A673 (cell line): ENCODE measurements at regions not wholly inside any gene's neighbourhood (a gene's known extent, or its start where the extent isn't known, plus 50 kb on each side); places are given as distances from the start of the nearest gene placed in this dataset.

Experiments used
- BruUV-seq: library from RNA; stranded (reverse); fragments of 400-500 nt; replicated peaks from 2 replicates; lab custom pipeline; 2021; lab: Mats Ljungman, UMichigan
- CTCF ChIA-PET: fragments of 300-600 bp; sonication (Branson Sonifier 250); formaldehyde crosslinking; loops from one replicate; lab custom pipeline; 2022; ENCODE audit warnings: antibody characterized with exemption; lab: Charles Lee
- POLR2A ChIA-PET: fragments of 300-600 bp; sonication (Branson Sonifier 250); formaldehyde crosslinking; loops from one replicate; lab custom pipeline; 2022; ENCODE audit warnings: antibody characterized with exemption; ENCODE audit not compliant: low non-redundant PET; lab: Charles Lee
- DNase-seq: peaks from one replicate; pipeline ENCODE4 v3.0.0-alpha.2; 2015; ENCODE audit warnings: low spot score
- H3K27ac ChIP-seq: fragments of 200-600 bp; sonication (generic); 2 replicates; pipeline ENCODE4 v1.5.1; 2016; ENCODE audit warnings: mixed run types, low read depth, mild to moderate bottlenecking, mixed read lengths, antibody characterized with exemption, low read length; ENCODE audit not compliant: poor library complexity, severe bottlenecking
- H3K27me3 ChIP-seq: fragments of 200-600 bp; sonication (generic); replicated peaks from 2 replicates; pipeline ENCODE4 v1.6.1; 2017; ENCODE audit warnings: mixed run types, low read depth, mild to moderate bottlenecking, mixed read lengths, antibody characterized with exemption, low read length; ENCODE audit not compliant: insufficient read depth, poor library complexity
- H3K36me3 ChIP-seq: fragments of 200-600 bp; sonication (generic); 2 replicates; pipeline ENCODE4 v1.6.1; 2016; ENCODE audit warnings: mixed run types, mild to moderate bottlenecking, mixed read lengths, antibody characterized with exemption, low read length; ENCODE audit not compliant: insufficient read depth, poor library complexity, severe bottlenecking
- H3K4me1 ChIP-seq: fragments of 200-600 bp; sonication (generic); 2 replicates; pipeline ENCODE4 v1.6.1; 2017; ENCODE audit warnings: mixed run types, mild to moderate bottlenecking, mixed read lengths, antibody characterized with exemption, low read length; ENCODE audit not compliant: insufficient read depth, poor library complexity, severe bottlenecking
- H3K4me3 ChIP-seq: fragments of 200-600 bp; sonication (generic); 2 replicates; pipeline ENCODE4 v1.5.1; 2016; ENCODE audit warnings: low read depth, mixed run types, mild to moderate bottlenecking, mixed read lengths, low read length; ENCODE audit not compliant: poor library complexity, severe bottlenecking
- H3K9me3 ChIP-seq: fragments of 200-600 bp; sonication (generic); 2 replicates; pipeline ENCODE4 v1.6.1; 2016; ENCODE audit warnings: mixed run types, low read depth, mild to moderate bottlenecking, mixed read lengths, antibody characterized with exemption, low read length; ENCODE audit not compliant: poor library complexity, severe bottlenecking
- EZH2 ChIP-seq: fragments of 200-600 bp; sonication (generic); IDR thresholded peaks from 2 replicates; pipeline ENCODE4 v1.6.1; 2017; ENCODE audit warnings: borderline replicate concordance, low read depth, mild to moderate bottlenecking, mixed read lengths, antibody characterized with exemption, low read length; ENCODE audit not compliant: poor library complexity, severe bottlenecking
- intact Hi-C: fragments of 100-400 bp; cut with micrococcal nuclease; formaldehyde crosslinking; loops from one replicate; pipeline ENCODE4 v1.10.0; 2022; ENCODE audit not compliant: unreplicated experiment
- TF ChIP-seq, protein P1 (sequence below): fragments of 300-800, 200-600 bp; sonication (generic); conservative IDR thresholded peaks from 2 replicates; pipeline ENCODE4 v1.5.1; 2017; ENCODE audit warnings: low read depth, mild to moderate bottlenecking, antibody characterized with exemption, low read length, moderate library complexity, mixed read lengths

DNA sequence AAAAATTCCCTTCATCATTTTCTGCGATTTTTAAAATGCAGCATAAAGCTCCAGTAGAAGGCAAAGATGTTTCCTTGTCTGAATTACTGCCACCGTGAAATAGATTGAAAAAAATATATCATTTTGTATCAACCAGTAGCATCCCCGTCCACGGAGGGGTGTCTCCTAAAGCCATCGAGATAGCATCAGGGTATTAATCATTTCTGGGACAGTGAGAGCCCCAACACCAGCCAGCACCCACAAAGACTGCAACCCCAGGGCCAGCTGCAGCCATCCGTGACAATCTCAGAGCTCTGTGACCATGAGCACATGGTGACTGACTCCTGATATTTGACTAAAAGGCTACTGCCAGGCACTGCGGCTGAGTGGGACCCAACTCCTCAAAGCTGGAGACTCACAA lies 64.1 kb upstream of the SIX3 start:
- no TSS peak for BruUV-seq
- POLR2A ChIA-PET = no interaction called here
- TF ChIP-seq EZH2 = no peak
- TF ChIP-seq, protein P1, sequence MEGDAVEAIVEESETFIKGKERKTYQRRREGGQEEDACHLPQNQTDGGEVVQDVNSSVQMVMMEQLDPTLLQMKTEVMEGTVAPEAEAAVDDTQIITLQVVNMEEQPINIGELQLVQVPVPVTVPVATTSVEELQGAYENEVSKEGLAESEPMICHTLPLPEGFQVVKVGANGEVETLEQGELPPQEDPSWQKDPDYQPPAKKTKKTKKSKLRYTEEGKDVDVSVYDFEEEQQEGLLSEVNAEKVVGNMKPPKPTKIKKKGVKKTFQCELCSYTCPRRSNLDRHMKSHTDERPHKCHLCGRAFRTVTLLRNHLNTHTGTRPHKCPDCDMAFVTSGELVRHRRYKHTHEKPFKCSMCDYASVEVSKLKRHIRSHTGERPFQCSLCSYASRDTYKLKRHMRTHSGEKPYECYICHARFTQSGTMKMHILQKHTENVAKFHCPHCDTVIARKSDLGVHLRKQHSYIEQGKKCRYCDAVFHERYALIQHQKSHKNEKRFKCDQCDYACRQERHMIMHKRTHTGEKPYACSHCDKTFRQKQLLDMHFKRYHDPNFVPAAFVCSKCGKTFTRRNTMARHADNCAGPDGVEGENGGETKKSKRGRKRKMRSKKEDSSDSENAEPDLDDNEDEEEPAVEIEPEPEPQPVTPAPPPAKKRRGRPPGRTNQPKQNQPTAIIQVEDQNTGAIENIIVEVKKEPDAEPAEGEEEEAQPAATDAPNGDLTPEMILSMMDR = no peak
- peaks cover 12% of the 10 kb centered on the region for H3K9me3 ChIP-seq
- intact Hi-C loops = no loop called here
- H3K27me3 ChIP-seq = peaks cover 51% of the 10 kb centered on the region
- CTCF ChIA-PET = no interaction called here
- no peaks in the 10 kb centered on the region for H3K4me1 ChIP-seq
- no peak for DNase-seq
- no peak overlapping the region for H3K27ac ChIP-seq
- H3K36me3 ChIP-seq = no peaks in the 10 kb centered on the region
- H3K4me3 ChIP-seq = no peak overlapping the region

DNA sequence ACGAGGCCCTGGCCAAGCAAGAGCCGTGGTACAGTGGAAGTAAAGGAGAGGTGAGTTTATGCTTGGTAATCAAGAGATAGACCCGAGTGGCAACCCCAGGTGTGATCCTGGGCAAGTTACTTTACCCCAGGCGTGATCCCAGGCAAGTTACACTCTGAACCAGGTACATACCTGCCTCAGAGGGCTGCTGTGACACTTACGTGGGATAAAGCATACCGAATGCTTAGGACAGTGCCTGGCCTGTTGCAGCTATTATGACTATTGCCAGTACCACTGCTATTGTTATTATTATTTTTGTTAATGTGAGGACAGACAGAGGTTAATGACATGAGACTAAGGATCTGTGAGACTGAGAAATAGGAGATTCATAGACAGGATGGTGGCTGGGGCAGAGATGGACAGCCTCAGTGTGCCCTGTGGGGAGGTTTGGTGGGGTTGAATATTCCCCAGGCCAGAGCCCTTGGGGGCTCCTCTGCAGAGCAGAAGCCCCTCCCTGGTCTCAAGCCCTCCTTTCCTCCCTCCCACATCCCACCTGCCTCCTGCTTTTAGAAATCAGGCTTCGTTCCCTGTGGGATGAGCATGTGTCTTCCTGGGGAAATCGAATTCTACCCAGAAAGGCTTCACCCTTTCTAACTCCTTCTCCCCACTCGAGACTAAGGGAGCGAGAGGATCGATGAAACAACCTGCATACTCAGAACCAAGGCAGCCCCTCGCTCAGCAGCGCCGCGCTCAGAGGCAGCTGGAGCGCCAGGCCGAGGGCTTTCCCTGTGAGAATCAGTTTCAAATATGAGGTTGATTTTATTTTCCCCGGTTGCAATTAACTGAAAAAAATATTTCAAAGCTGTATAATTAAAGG lies 62.0 kb upstream of the SIX3 start:
- ChIA-PET POLR2A (no interaction called here), CTCF (no interaction called here)
- no TSS peak for BruUV-seq
- Histone ChIP-seq H3K9me3 (peaks cover 12% of the 10 kb centered on the region), H3K4me1 (no peaks in the 10 kb centered on the region), H3K27ac (no peak overlapping the region), H3K4me3 (no peak overlapping the region), H3K27me3 (peaks cover 59% of the 10 kb centered on the region), H3K36me3 (no peaks in the 10 kb centered on the region)
- DNase-seq = no peak
- intact Hi-C loops = no loop called here
- TF ChIP-seq EZH2 = no peak
- TF ChIP-seq, protein P1 = no peak

DNA sequence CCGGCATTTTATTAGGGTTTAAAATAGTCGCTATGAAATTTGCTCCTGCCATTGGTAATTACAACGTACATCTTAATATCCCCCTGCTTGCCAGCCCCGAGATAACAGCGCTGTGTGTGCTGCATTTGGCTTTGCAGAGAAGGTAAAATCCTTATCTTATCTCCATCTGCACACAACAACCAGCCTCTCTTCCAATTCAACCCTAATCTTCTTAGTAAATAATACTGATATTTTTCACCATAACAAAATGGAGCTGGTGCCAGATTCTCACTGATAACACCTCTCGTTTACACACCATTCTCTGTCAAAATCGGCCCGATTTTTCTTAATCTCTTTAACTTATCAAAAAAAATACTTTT lies 61.4 kb upstream of the SIX3 start:
- intact Hi-C loops = no loop called here
- ChIA-PET CTCF (interaction anchor here (0.7 kb wide), 1 partner anchor 400 kb away, joined by 3 read pairs; no protein-coding TSS in a partner anchor), POLR2A (no interaction called here)
- Histone ChIP-seq H3K9me3 (peaks cover 11% of the 10 kb centered on the region), H3K27ac (no peak overlapping the region), H3K27me3 (peaks cover 65% of the 10 kb centered on the region), H3K4me1 (no peaks in the 10 kb centered on the region), H3K4me3 (no peak overlapping the region), H3K36me3 (no peaks in the 10 kb centered on the region)
- BruUV-seq = no TSS peak
- TF ChIP-seq, protein P1 = no peak
- no peak for TF ChIP-seq EZH2
- no peak for DNase-seq
